Natural killer cell treated with Interleukin-12 subunit alpha and Interleukin-12 subunit beta and Interleukin-15 and Interleukin-18, amount 100 ng/mL, for 72 hours (primary cell): ENCODE measurements at regions not wholly inside any gene's neighbourhood (a gene's known extent, or its start where the extent isn't known, plus 50 kb on each side); places are given as distances from the start of the nearest gene placed in this dataset.
A peak's percentile ranks its signal among the peaks of the same experiment; 100 is the strongest.

Source experiments
- ATAC-seq, 2 donors: fragments of 150-1000 bp; cut with Tn5 transposase in 1 of 2; sonication (Bioruptor Pico), chemical (Tn5 transposase) in 1 of 2; 2 replicates each; pipeline ENCODE4 v1.10.0; 2021
- DNase-seq: peaks from one replicate; pipeline ENCODE4 v3.0.0; 2022; ENCODE audit warnings: low spot score
- H3K27ac Mint-ChIP-seq, 2 donors: 1 replicate in 1 of 2; 2 replicates in 1 of 2; pipeline ENCODE4 v1.8.0; 2022; ENCODE audit warnings: mixed read lengths in 2 of 2, mild to moderate bottlenecking in 1 of 2, moderate library complexity in 1 of 2
- H3K27me3 Mint-ChIP-seq, 2 donors: 1 replicate in 1 of 2; 2 replicates in 1 of 2; pipeline ENCODE4 v1.8.0; 2022; ENCODE audit warnings: mixed read lengths in 2 of 2
- H3K36me3 Mint-ChIP-seq: one replicate; pipeline ENCODE4 v1.8.0; 2022; ENCODE audit warnings: mixed read lengths
- H3K4me1 Mint-ChIP-seq, 2 donors: 1 replicate in 1 of 2; 2 replicates in 1 of 2; pipeline ENCODE4 v1.8.0; 2022; ENCODE audit warnings: low read depth in 2 of 2, mixed read lengths in 2 of 2, mild to moderate bottlenecking in 1 of 2
- H3K4me3 Mint-ChIP-seq: one replicate; pipeline ENCODE4 v1.8.0; 2022; ENCODE audit warnings: mixed read lengths
- H3K9me3 Mint-ChIP-seq: 2 replicates; pipeline ENCODE4 v1.8.0; 2022; ENCODE audit warnings: mixed read lengths

DNA sequence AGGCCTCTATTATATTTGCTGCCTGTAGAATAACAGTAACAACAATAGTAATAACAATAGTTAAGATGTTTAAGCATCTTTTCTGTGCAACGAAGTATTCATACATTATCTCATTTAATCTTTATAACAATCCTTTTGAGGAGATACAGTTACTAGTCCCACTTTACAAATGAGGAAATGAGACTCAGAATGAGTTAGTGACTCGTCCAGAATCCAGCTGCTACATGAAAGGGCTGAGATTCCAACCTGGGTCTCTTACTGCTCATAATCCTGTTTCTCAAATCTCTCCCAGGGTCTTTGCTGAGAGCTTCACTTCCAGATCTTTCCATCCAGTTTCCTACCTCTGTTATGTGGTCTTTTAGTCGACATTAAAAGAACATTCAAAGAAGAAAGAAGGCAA, 173.7 kb upstream of the TMPO start:
- Mint-ChIP-seq H3K9me3 (no peaks in the 10 kb centered on the region), H3K4me1 (no peaks in the 10 kb centered on the region), H3K27ac (no peak overlapping the region), H3K4me3 (no peak overlapping the region), H3K27me3 (peaks cover 12 to 26% of the 10 kb centered on the region in 2 donors), H3K36me3 (no peaks in the 10 kb centered on the region)
- DNase-seq, result no peak
- no peak for ATAC-seq

DNA sequence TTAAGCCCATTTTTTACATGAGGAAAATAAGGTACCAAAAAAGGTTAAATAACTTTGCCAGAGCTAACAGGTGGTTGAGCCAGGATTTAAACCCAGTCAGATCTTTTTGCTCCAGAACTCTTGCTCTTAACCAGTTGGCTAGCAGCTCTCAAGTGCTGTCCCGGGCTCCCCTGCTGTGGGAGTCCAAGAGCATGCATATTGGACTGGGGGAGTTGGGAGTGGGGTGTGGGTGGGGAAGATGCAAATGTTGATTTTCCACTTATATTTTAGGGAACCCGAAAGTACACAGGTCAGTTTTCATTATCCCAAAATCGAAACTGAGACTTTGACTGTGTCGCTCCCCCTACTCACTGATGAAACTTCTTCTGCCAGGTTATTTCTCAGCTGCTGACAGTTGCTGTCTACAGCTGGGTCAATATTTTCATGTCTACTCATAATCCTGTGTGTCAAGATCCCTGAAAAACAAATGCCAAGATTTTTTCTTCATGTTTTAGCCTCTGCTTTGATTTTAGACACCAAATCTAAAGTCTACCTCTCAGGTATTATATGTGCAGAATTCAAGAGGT, 172.3 kb upstream of the TMPO start:
- Mint-ChIP-seq H3K27me3 (peaks cover 8 to 19% of the 10 kb centered on the region in 2 donors), H3K27ac (no peak overlapping the region), H3K4me1 (no peaks in the 10 kb centered on the region), H3K36me3 (no peaks in the 10 kb centered on the region), H3K4me3 (no peak overlapping the region), H3K9me3 (no peaks in the 10 kb centered on the region)
- ATAC-seq, result no peak
- no peak for DNase-seq

DNA sequence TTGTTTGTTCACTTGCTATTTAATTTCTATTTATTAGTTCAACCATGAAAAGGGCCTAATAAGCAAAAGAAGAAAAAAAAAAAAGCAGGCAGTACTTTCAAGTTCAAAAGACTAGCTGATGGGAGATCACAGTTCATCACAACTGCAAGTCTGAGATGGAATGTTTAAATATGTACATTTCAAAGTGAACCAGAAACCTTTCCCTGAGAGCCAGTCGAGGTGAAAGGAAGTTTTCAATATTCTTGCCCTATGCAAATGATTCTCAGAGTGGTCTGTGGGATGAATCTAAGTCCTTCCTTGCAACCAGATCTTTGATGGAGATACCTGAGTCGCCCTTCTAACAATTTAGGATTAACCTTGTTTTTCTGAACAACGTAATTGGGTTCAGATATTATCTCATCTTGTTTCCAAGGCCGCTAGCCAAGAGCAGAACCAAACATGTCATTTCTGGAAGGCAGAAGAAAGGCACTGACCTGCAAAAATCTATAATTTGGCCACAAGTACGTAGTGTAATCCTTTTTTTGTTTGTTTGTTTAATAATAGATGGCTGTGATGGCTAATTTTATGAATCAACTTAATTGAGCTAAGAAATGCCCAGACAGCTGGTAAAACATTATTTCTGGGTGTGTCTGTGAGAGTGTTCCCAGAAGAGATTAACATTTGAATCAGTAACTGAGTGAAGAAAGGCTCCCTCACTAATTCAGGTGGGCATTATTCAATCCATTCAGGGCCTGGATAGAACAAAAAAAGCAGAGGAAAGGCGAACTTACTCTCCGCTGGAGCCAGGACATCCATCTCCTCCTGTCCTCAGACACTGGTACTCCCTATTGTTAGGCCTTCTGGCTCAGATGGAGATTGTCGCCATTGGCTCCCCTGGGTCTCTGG, 171.1 kb upstream of the TMPO start:
- Mint-ChIP-seq H3K27me3 (peaks cover 6 to 19% of the 10 kb centered on the region in 2 donors), H3K36me3 (no peaks in the 10 kb centered on the region), H3K4me1 (no peaks in the 10 kb centered on the region), H3K4me3 (no peak overlapping the region), H3K27ac (no peak overlapping the region), H3K9me3 (no peaks in the 10 kb centered on the region)
- ATAC-seq, result no peak
- no peak for DNase-seq

DNA sequence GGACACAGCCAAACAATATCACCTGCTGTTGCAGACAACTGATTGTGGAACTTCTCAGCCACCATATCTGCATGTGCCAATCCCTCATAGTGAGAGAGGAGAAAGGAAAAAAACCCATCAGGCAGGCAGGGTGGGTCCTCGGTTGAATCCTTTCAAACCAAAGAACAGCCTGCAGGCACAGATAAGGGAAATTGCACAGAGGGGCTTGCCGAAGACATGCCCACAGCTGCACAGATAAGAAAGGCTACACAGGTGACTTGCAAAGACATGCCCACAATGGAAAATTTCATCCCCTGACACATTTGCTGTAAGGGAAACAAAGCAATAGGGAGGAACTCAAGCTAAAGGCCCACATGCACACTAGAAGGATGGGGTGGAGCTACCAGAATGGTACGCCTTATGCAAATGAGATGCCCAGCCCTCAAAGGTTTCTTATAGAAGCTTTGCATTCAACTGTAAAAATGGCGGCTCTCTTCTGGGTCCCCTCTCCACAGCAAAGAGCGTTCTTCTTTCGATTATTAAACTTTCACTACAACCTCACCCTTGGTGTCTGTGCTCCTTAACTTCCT, 170.0 kb upstream of the TMPO start:
- H3K27ac Mint-ChIP-seq, result no peak overlapping the region
- H3K4me1 Mint-ChIP-seq, result no peaks in the 10 kb centered on the region
- DNase-seq (no peak), ATAC-seq (no peak)
- H3K9me3 Mint-ChIP-seq, result no peaks in the 10 kb centered on the region
- H3K27me3 Mint-ChIP-seq, result peaks cover 6 to 19% of the 10 kb centered on the region in 2 donors
- no peak overlapping the region for H3K4me3 Mint-ChIP-seq
- no peaks in the 10 kb centered on the region for H3K36me3 Mint-ChIP-seq

DNA sequence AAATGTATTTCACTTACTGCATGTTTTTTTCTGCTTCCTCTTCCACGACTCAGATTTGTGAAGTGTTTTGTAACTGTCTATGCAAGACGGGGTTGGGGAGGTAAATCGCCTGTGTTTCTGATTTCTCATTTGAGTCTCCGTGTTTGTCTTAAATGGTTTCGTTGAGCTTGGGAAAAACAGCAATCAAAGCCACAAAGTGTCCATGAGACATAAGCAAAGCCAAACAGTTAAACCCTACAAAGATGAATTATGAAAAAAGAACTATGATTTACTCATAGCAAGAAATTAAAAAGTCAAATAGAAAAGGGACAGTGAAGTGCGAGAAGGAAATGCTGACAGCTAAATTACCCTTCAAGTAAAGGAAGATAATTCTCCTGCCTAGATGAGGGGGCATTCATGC, 164.3 kb upstream of the TMPO start:
- Mint-ChIP-seq H3K27ac (no peak overlapping the region), H3K4me3 (peak overlapping the region; percentile 43), H3K27me3 (peaks cover 0 to 6% of the 10 kb centered on the region in 2 donors), H3K4me1 (peaks cover 0 to 12% of the 10 kb centered on the region in 2 donors), H3K9me3 (no peaks in the 10 kb centered on the region), H3K36me3 (no peaks in the 10 kb centered on the region)
- peak in 1 of 2 donors; percentile 45 for ATAC-seq
- no peak for DNase-seq

DNA sequence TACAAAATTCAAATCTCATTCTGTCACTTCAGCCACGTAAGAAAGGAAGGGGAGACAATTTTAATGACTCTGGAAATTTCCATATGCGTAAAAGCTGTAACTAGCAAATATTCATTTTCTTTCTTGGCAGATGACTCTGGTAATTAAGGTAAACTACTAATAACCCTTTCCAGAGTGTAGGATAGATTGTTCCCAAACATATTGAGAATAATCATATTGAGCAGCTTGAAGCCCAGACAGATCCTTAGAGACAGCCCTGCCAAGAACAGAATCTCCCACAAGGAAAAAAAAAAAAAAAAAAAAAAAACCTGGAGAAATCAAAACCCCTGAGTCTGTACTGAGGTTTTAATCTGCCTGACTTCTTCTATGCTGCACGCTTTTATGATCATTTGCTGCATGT, 163.6 kb upstream of the TMPO start:
- Mint-ChIP-seq H3K4me1 (peaks cover 0 to 12% of the 10 kb centered on the region in 2 donors), H3K36me3 (no peaks in the 10 kb centered on the region), H3K4me3 (no peak overlapping the region), H3K27me3 (peaks cover 0 to 6% of the 10 kb centered on the region in 2 donors), H3K9me3 (no peaks in the 10 kb centered on the region), H3K27ac (no peak overlapping the region)
- ATAC-seq, result no peak
- no peak for DNase-seq

DNA sequence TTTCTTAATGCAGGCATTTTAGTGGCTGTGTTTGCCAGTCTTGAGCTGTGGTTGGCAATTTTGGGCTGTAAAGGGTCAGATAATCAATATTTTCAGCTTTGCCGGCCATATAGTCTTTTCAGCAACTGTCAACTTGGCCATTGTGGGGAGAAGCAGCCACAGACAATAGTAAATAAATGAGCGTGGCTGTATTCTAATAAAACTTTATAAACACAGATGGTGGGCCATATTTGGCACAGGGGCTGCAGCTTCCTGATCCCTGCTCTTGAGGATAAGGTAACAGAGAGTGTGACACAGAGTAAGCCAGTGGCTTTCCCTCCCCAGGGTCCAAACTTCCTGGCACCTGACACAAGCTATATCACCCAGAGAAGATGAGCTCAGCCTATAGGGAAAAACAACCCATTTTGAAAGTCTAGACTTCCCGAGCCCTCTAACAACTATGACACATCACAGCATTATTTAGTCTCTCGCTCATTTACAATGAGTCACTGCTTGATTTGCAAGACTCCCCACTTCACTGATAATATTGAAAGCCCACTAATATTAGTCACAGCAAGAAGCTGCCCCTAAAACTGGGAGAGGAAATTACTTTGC, 163.1 kb upstream of the TMPO start:
- H3K36me3 Mint-ChIP-seq, result no peaks in the 10 kb centered on the region
- DNase-seq (no peak), ATAC-seq (peak in 1 of 2 donors; percentile 65)
- H3K4me3 Mint-ChIP-seq, result no peak overlapping the region
- H3K27ac Mint-ChIP-seq, result peak overlapping the region in 1 of 2 donors; percentile 16
- peaks cover 0 to 12% of the 10 kb centered on the region in 2 donors for H3K4me1 Mint-ChIP-seq
- H3K9me3 Mint-ChIP-seq, result no peaks in the 10 kb centered on the region
- peaks cover 0 to 6% of the 10 kb centered on the region in 2 donors for H3K27me3 Mint-ChIP-seq

DNA sequence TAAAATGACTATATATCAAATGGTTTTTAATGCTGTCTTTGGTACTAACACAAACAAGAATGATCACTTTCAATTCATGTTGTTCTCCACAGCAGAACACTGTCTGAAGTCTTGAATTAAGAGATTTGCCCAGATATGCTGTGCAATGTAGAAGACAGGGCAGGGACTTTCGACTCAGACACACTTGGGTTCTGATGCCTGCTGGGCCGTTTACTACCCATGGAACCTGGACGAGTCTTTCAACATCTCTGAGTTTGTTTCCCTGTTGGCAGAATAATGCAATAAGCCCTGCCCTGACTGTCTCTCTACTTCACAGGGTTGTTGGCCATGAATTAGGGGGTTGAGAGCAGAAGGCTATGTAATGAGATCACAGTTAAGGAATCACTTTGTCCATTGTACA, 162.6 kb upstream of the TMPO start:
- H3K4me1 Mint-ChIP-seq, result peaks cover 0 to 12% of the 10 kb centered on the region in 2 donors
- no peak for DNase-seq
- H3K9me3 Mint-ChIP-seq, result no peaks in the 10 kb centered on the region
- ATAC-seq, result peak in 1 of 2 donors; percentile 25
- H3K36me3 Mint-ChIP-seq, result no peaks in the 10 kb centered on the region
- H3K27me3 Mint-ChIP-seq, result peaks cover 0 to 6% of the 10 kb centered on the region in 2 donors
- peak overlapping the region in 1 of 2 donors; percentile 16 for H3K27ac Mint-ChIP-seq
- no peak overlapping the region for H3K4me3 Mint-ChIP-seq

DNA sequence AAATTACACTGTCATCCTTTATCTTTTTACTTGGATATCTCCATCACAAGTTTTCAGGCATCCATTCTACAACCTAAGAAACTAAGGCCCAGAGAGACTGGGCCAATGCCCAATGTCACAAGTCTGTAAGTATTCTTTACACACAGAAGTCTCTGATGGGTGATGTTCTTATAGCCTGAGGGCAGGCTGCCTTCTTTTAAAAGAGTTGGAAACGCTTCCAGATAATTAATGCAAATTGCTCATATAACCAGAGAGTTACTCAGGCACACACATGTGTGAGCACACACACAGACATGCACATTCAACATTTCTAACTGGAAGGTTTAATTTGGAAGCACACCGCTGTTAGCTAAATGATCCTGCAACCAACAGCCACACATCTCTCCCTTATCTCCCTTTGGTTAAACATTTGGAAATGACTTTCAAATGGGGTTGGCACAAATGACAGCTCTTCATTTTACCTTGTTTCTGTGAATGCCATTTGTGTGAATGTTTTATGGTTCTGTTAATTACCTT, 160.8 kb upstream of the TMPO start:
- H3K9me3 Mint-ChIP-seq, result no peaks in the 10 kb centered on the region
- no peaks in the 10 kb centered on the region for H3K36me3 Mint-ChIP-seq
- H3K4me1 Mint-ChIP-seq, result peaks cover 0 to 12% of the 10 kb centered on the region in 2 donors
- DNase-seq, result no peak
- no peak for ATAC-seq
- H3K27ac Mint-ChIP-seq, result no peak overlapping the region
- H3K4me3 Mint-ChIP-seq, result no peak overlapping the region
- H3K27me3 Mint-ChIP-seq, result peaks cover 10 to 14% of the 10 kb centered on the region in 2 donors

DNA sequence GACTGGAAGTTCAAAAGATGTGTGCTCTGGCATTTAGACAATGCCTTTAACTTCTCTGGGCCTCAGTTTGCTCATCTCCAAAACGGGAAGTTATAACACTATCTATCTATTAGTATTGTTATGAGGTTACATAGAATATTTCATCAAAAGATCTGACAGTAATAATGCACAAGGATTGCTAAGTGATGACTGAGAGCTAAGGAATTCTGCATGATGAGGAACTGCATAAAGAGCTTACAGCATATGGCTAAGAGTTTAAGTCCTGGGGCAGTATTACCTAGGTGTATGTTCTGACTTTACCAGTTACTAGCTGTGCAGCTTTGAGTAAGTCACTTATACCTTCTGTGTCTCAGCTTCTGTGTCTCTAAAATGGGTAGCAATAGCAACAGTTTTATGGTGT, 160.1 kb upstream of the TMPO start:
- Mint-ChIP-seq H3K9me3 (no peaks in the 10 kb centered on the region), H3K27me3 (peaks cover 10 to 14% of the 10 kb centered on the region in 2 donors), H3K4me3 (no peak overlapping the region), H3K27ac (no peak overlapping the region), H3K4me1 (peaks cover 0 to 12% of the 10 kb centered on the region in 2 donors), H3K36me3 (no peaks in the 10 kb centered on the region)
- no peak for ATAC-seq
- DNase-seq, result no peak

DNA sequence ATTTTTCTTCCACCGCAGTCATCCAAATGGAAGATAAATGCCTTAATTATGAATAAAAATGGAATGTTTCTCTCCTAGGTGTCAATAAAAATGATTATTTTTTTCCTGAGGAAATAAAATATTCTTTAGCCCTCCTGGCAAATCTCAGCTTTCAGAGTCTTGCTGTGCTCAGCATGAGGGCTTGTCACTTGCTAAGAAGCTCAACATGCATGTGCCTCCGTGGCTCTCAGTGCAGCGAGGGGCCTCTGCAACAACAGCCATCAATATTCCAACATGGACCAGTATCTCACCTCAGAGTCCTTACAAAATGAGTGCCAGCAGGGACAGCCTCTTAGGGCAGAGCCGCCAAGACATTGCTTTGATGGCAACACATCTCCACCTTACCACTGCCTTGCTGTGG, 159.5 kb upstream of the TMPO start:
- no peaks in the 10 kb centered on the region for H3K9me3 Mint-ChIP-seq
- peaks cover 9 to 14% of the 10 kb centered on the region in 2 donors for H3K27me3 Mint-ChIP-seq
- peaks cover 0 to 10% of the 10 kb centered on the region in 2 donors for H3K4me1 Mint-ChIP-seq
- ATAC-seq, result no peak
- H3K27ac Mint-ChIP-seq, result no peak overlapping the region
- no peaks in the 10 kb centered on the region for H3K36me3 Mint-ChIP-seq
- H3K4me3 Mint-ChIP-seq, result no peak overlapping the region
- DNase-seq, result no peak

DNA sequence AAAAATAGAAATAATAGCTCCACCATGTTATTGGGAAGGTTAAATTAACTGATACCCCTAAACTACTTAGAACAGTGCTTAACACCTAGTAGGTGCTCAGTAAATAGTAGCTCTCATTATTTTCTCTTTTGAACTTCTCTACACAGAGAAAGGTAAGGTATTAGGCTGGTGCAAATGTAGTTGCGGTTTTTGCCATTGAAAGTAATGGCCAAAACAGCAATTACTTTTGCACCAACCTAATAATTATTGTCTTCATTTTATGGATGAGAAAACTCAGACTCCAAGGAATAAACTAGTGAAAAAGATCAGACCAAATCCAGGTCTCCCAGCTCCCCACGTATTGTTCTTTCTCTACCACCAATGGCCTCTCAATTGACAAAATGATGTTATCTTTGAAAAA, 157.2 kb upstream of the TMPO start:
- H3K27me3 Mint-ChIP-seq, result peaks cover 7 to 18% of the 10 kb centered on the region in 2 donors
- no peaks in the 10 kb centered on the region for H3K4me1 Mint-ChIP-seq
- H3K27ac Mint-ChIP-seq, result no peak overlapping the region
- H3K36me3 Mint-ChIP-seq, result no peaks in the 10 kb centered on the region
- H3K4me3 Mint-ChIP-seq, result no peak overlapping the region
- no peak for DNase-seq
- no peak for ATAC-seq
- H3K9me3 Mint-ChIP-seq, result no peaks in the 10 kb centered on the region

DNA sequence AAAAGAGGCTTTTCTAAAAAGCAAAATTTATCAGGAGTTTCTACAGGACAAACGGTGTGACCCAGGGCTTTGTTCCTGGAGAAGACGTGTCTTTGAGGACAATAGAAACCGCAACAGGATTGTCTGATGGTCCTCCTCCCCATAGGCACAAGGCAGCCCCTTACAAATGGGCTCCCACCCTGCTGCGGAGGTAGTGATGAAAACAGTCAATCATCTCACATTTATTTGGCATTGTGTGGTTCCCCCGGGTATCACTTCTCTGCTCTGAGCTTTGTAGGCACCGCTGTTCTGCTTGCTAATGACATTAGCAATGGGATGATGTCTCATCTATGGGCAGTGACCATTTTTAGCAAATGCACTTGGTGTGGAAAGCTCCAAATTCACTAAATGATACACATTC, 155.5 kb upstream of the TMPO start:
- no peaks in the 10 kb centered on the region for H3K9me3 Mint-ChIP-seq
- DNase-seq, result no peak
- ATAC-seq, result no peak
- H3K36me3 Mint-ChIP-seq, result no peaks in the 10 kb centered on the region
- no peak overlapping the region for H3K27ac Mint-ChIP-seq
- peaks cover 14 to 35% of the 10 kb centered on the region in 2 donors for H3K27me3 Mint-ChIP-seq
- no peak overlapping the region for H3K4me3 Mint-ChIP-seq
- no peaks in the 10 kb centered on the region for H3K4me1 Mint-ChIP-seq

DNA sequence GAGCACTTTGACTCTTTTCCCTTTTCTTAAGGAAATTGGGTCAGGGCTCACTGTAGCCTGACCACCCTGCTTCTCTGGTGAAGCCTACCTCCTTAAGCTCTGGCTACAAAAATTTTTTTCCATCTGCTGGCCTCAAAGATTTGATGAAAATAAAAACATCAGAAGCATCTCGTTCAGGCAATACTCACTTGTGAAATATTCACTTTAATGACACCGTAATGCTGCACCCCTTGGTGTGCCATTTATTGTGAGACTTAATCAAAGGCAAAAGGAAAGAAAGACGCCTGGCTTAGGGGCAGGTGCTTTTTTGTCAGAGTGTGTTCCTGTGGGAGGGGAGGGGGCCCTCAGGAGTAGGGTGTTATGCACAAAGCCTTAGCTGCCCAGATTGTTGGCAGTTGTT, 155.0 kb upstream of the TMPO start:
- no peak for ATAC-seq
- H3K36me3 Mint-ChIP-seq, result no peaks in the 10 kb centered on the region
- no peak overlapping the region for H3K27ac Mint-ChIP-seq
- H3K9me3 Mint-ChIP-seq, result no peaks in the 10 kb centered on the region
- DNase-seq, result no peak
- no peak overlapping the region for H3K4me3 Mint-ChIP-seq
- H3K27me3 Mint-ChIP-seq, result peaks cover 14 to 39% of the 10 kb centered on the region in 2 donors
- no peaks in the 10 kb centered on the region for H3K4me1 Mint-ChIP-seq
